ENCODE measurements at regions not wholly inside any gene's neighbourhood (a gene's known extent, or its start where the extent isn't known, plus 50 kb on each side); places are given as distances from the start of the nearest gene placed in this dataset.
A peak's percentile ranks its signal among the peaks of the same experiment; 100 is the strongest.

- no peak overlapping the region for H3K4me3 Mint-ChIP-seq
- H3K4me1 Mint-ChIP-seq = peaks cover 9 to 18% of the 10 kb centered on the region in 2 donors
- no peaks in the 10 kb centered on the region for H3K36me3 Mint-ChIP-seq
- H3K27ac Mint-ChIP-seq = no peak overlapping the region
- no peak for ATAC-seq (replicated peaks)
- H3K27me3 Mint-ChIP-seq = no peaks in the 10 kb centered on the region
- peaks cover 4% of the 10 kb centered on the region in 2 donors for H3K9me3 Mint-ChIP-seq
- no peak for DNase-seq
These were observed 142.7 kb downstream of the DLEU7 start for GRCh38 chr13:50700664-50701305.

- Mint-ChIP-seq H3K4me1 (peaks cover 9 to 18% of the 10 kb centered on the region in 2 donors), H3K27ac (no peak overlapping the region), H3K9me3 (peaks cover 2 to 3% of the 10 kb centered on the region in 2 donors), H3K36me3 (no peaks in the 10 kb centered on the region), H3K4me3 (no peak overlapping the region), H3K27me3 (no peaks in the 10 kb centered on the region)
- DNase-seq (no peak), ATAC-seq (replicated peaks) (no peak)
These were observed 142.0 kb downstream of the DLEU7 start for GRCh38 chr13:50701469-50701868.

- H3K36me3 Mint-ChIP-seq = no peaks in the 10 kb centered on the region
- peaks cover 10 to 26% of the 10 kb centered on the region in 2 donors for H3K4me1 Mint-ChIP-seq
- ATAC-seq (replicated peaks) (no peak), DNase-seq (no peak)
- no peak overlapping the region for H3K4me3 Mint-ChIP-seq
- H3K27ac Mint-ChIP-seq = no peak overlapping the region
- H3K9me3 Mint-ChIP-seq = no peaks in the 10 kb centered on the region
- no peaks in the 10 kb centered on the region for H3K27me3 Mint-ChIP-seq
These were observed 137.0 kb downstream of the DLEU7 start for GRCh38 chr13:50706505-50706904.

- Mint-ChIP-seq H3K36me3 (no peaks in the 10 kb centered on the region), H3K9me3 (no peaks in the 10 kb centered on the region), H3K4me1 (peaks cover 10 to 32% of the 10 kb centered on the region in 2 donors), H3K4me3 (no peak overlapping the region), H3K27ac (no peak overlapping the region), H3K27me3 (no peaks in the 10 kb centered on the region)
- ATAC-seq (replicated peaks) (no peak), DNase-seq (no peak)
These were observed 135.9 kb downstream of the DLEU7 start for GRCh38 chr13:50707628-50708027.

- H3K36me3 Mint-ChIP-seq = no peaks in the 10 kb centered on the region
- no peaks in the 10 kb centered on the region for H3K9me3 Mint-ChIP-seq
- ATAC-seq (replicated peaks) (no peak), DNase-seq (no peak)
- no peaks in the 10 kb centered on the region for H3K27me3 Mint-ChIP-seq
- H3K27ac Mint-ChIP-seq = no peak overlapping the region
- H3K4me3 Mint-ChIP-seq = no peak overlapping the region
- H3K4me1 Mint-ChIP-seq = peaks cover 11 to 36% of the 10 kb centered on the region in 2 donors
These were observed 135.0 kb downstream of the DLEU7 start for GRCh38 chr13:50708461-50708860.

- no peaks in the 10 kb centered on the region for H3K27me3 Mint-ChIP-seq
- no peaks in the 10 kb centered on the region for H3K36me3 Mint-ChIP-seq
- ATAC-seq (replicated peaks) (no peak), DNase-seq (no peak)
- H3K9me3 Mint-ChIP-seq = no peaks in the 10 kb centered on the region
- H3K4me3 Mint-ChIP-seq = no peak overlapping the region
- H3K4me1 Mint-ChIP-seq = peaks cover 13 to 36% of the 10 kb centered on the region in 2 donors
- no peak overlapping the region for H3K27ac Mint-ChIP-seq
These were observed 134.4 kb downstream of the DLEU7 start for GRCh38 chr13:50709058-50709457.

GRCh38 chr13:50711131-50711815, 132.2 kb downstream of the DLEU7 start:
- peaks cover 0 to 3% of the 10 kb centered on the region in 2 donors for H3K36me3 Mint-ChIP-seq
- peaks cover 20 to 55% of the 10 kb centered on the region in 2 donors for H3K4me1 Mint-ChIP-seq
- H3K27ac Mint-ChIP-seq = no peak overlapping the region
- H3K27me3 Mint-ChIP-seq = no peaks in the 10 kb centered on the region
- ATAC-seq (replicated peaks) = no peak
- no peak for DNase-seq
- peaks cover 0 to 3% of the 10 kb centered on the region in 2 donors for H3K9me3 Mint-ChIP-seq
- H3K4me3 Mint-ChIP-seq = no peak overlapping the region

- Mint-ChIP-seq H3K27ac (no peak overlapping the region), H3K4me1 (peaks cover 23 to 58% of the 10 kb centered on the region in 2 donors), H3K36me3 (peaks cover 0 to 3% of the 10 kb centered on the region in 2 donors), H3K27me3 (no peaks in the 10 kb centered on the region), H3K9me3 (peaks cover 0 to 3% of the 10 kb centered on the region in 2 donors), H3K4me3 (no peak overlapping the region)
- DNase-seq (no peak), ATAC-seq (replicated peaks) (no peak)
These were observed 131.5 kb downstream of the DLEU7 start for GRCh38 chr13:50711996-50712395.

GRCh38 chr13:50712456-50712855, 131.0 kb downstream of the DLEU7 start:
- Mint-ChIP-seq H3K4me3 (no peak overlapping the region), H3K9me3 (peaks cover 0 to 3% of the 10 kb centered on the region in 2 donors), H3K4me1 (peaks cover 23 to 62% of the 10 kb centered on the region in 2 donors), H3K36me3 (peaks cover 0 to 3% of the 10 kb centered on the region in 2 donors), H3K27me3 (no peaks in the 10 kb centered on the region), H3K27ac (no peak overlapping the region)
- DNase-seq (no peak), ATAC-seq (replicated peaks) (no peak)

- Mint-ChIP-seq H3K27ac (no peak overlapping the region), H3K4me3 (no peak overlapping the region), H3K9me3 (peaks cover 0 to 3% of the 10 kb centered on the region in 2 donors), H3K27me3 (no peaks in the 10 kb centered on the region), H3K36me3 (peaks cover 0 to 3% of the 10 kb centered on the region in 2 donors), H3K4me1 (peaks cover 19 to 61% of the 10 kb centered on the region in 2 donors)
- no peak for ATAC-seq (replicated peaks)
- no peak for DNase-seq
These were observed 130.6 kb downstream of the DLEU7 start for GRCh38 chr13:50712881-50713280.

- Mint-ChIP-seq H3K9me3 (peaks cover 0 to 3% of the 10 kb centered on the region in 2 donors), H3K27me3 (no peaks in the 10 kb centered on the region), H3K36me3 (peaks cover 0 to 3% of the 10 kb centered on the region in 2 donors), H3K4me3 (peak overlapping the region; percentile 52 to 75), H3K4me1 (peaks cover 19 to 54% of the 10 kb centered on the region in 2 donors), H3K27ac (peak overlapping the region; percentile 70)
- DNase-seq = peak; percentile 8
- peak; percentile 95 for ATAC-seq (replicated peaks)
These were observed 129.8 kb downstream of the DLEU7 start for GRCh38 chr13:50713523-50714248.

GRCh38 chr13:50714891-50715290, 128.6 kb downstream of the DLEU7 start:
- Mint-ChIP-seq H3K27ac (no peak overlapping the region), H3K4me3 (no peak overlapping the region), H3K4me1 (peaks cover 19 to 53% of the 10 kb centered on the region in 2 donors), H3K27me3 (no peaks in the 10 kb centered on the region), H3K9me3 (peaks cover 0 to 3% of the 10 kb centered on the region in 2 donors), H3K36me3 (peaks cover 0 to 3% of the 10 kb centered on the region in 2 donors)
- no peak for ATAC-seq (replicated peaks)
- no peak for DNase-seq

- Mint-ChIP-seq H3K36me3 (peaks cover 0 to 3% of the 10 kb centered on the region in 2 donors), H3K27ac (no peak overlapping the region), H3K27me3 (no peaks in the 10 kb centered on the region), H3K4me3 (no peak overlapping the region), H3K9me3 (peaks cover 0 to 3% of the 10 kb centered on the region in 2 donors), H3K4me1 (peaks cover 19 to 53% of the 10 kb centered on the region in 2 donors)
- no peak for DNase-seq
- no peak for ATAC-seq (replicated peaks)
These were observed 127.9 kb downstream of the DLEU7 start for GRCh38 chr13:50715402-50716146.
